Tibial nerve (tissue), 4 donors: ENCODE measurements at regions not wholly inside any gene's neighbourhood (a gene's known extent, or its start where the extent isn't known, plus 50 kb on each side); places are given as distances from the start of the nearest gene placed in this dataset.

Experiments used
- DNase-seq, 2 donors: peaks; one replicate each; pipeline ENCODE4 v3.0.0-alpha.2; 2019; ENCODE audit warnings: low spot score in 2 of 2
- H3K27ac ChIP-seq, 4 donors: fragments of 200-600 bp; sonication (generic) in 3 of 4; one replicate each; pipeline ENCODE4 v1.5.1; 2017 to 2019; ENCODE audit warnings: mild to moderate bottlenecking in 1 of 4
- H3K27me3 ChIP-seq, 2 donors: fragments of 200-600 bp; sonication (generic) in 1 of 2; one replicate each; pipeline versions ENCODE4 v1.5.1 to v1.6.0; 2017 to 2019
- H3K36me3 ChIP-seq, 3 donors: fragments of 200-600 bp; sonication (generic); one replicate each; pipeline ENCODE4 v1.5.1; 2018 to 2019
- H3K4me1 ChIP-seq, 4 donors: fragments of 200-600 bp; sonication (generic) in 3 of 4; one replicate each; pipeline ENCODE4 v1.5.1; 2017 to 2019
- H3K4me3 ChIP-seq, 4 donors: fragments of 200-600 bp; sonication (generic) in 3 of 4; one replicate each; pipeline ENCODE4 v1.5.1; 2017 to 2019; ENCODE audit warnings: mild to moderate bottlenecking in 1 of 4, moderate library complexity in 1 of 4
- H3K9me3 ChIP-seq, 4 donors: fragments of 200-600 bp; sonication (generic) in 3 of 4; one replicate each; pipeline ENCODE4 v1.5.1; 2017 to 2019
- CTCF ChIP-seq, 5 experiments: fragments of 200-600 bp in 3 of 5; fragments of 450-650 bp in 2 of 5; sonication (generic) in 3 of 5; IDR thresholded peaks; one replicate each; pipeline ENCODE4 v1.5.1; 2016 to 2019; ENCODE audit warnings: antibody characterized with exemption in 5 of 5, mild to moderate bottlenecking in 3 of 5, moderate library complexity in 2 of 5
- EP300 ChIP-seq, 2 donors: sonication (generic); formaldehyde crosslinking; IDR thresholded peaks; one replicate each; pipeline ENCODE4 v1.6.1; 2017; ENCODE audit warnings: antibody characterized with exemption in 2 of 2, mild to moderate bottlenecking in 1 of 2
- POLR2A ChIP-seq, 2 donors: fragments of 450-650 bp; IDR thresholded peaks; one replicate each; pipeline ENCODE4 v1.6.1; 2017; ENCODE audit warnings: antibody characterized with exemption in 2 of 2, mild to moderate bottlenecking in 2 of 2, moderate library complexity in 2 of 2
- WGBS, 2 donors: methylation state at CpG; one replicate each; pipeline ENCODE4 v1.1.5; 2018; 5-methylcytosine and 5-hydroxymethylcytosine counted together

DNA sequence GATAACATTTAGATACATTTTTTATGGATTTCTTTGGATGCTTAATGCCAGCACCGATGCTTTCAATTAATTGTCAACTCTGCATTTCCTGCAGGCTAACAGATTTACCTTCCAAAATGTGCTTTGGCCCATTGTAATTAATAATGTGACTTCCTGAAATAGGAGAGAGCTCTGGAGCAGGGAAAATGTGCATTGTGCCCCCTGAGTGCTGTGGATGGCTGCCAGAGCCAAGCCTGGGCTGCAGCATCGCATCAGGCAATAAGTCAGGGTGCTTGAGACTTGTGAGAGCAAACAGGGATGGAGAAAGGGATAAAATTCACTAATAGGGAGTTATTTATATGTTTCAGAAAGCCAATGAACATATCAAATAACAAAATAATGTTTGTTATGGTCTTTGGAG, 133.8 kb downstream of the MOBP start:
- H3K27me3 ChIP-seq = no peaks in the 10 kb centered on the region
- H3K36me3 ChIP-seq = no peaks in the 10 kb centered on the region
- H3K27ac ChIP-seq = no peak overlapping the region
- H3K4me3 ChIP-seq = no peak overlapping the region
- 21 to 29% methylated on average over 2 of the region's 2 CpGs for WGBS, 2 donors
- no peaks in the 10 kb centered on the region for H3K4me1 ChIP-seq
- no peaks in the 10 kb centered on the region for H3K9me3 ChIP-seq
- DNase-seq = no peak
- no peak for TF ChIP-seq EP300 (IDR thresholded peaks at IDR 0.05)
- TF ChIP-seq CTCF (IDR thresholded peaks at IDR 0.05) = no peak
- TF ChIP-seq POLR2A (IDR thresholded peaks at IDR 0.05) = no peak

GRCh38 chr3:39605837-39606236, 138.4 kb downstream of the MOBP start:
- no peak overlapping the region for H3K4me3 ChIP-seq
- peaks cover 0 to 6% (median 0%) of the 10 kb centered on the region in 4 donors for H3K9me3 ChIP-seq
- no peak overlapping the region for H3K27ac ChIP-seq
- DNase-seq = no peak
- no peaks in the 10 kb centered on the region for H3K4me1 ChIP-seq
- no peaks in the 10 kb centered on the region for H3K27me3 ChIP-seq
- no peaks in the 10 kb centered on the region for H3K36me3 ChIP-seq
- 78 to 81% methylated on average over 1 of the region's 1 CpG for WGBS, 2 donors
- no peak for TF ChIP-seq EP300 (IDR thresholded peaks at IDR 0.05)

DNA sequence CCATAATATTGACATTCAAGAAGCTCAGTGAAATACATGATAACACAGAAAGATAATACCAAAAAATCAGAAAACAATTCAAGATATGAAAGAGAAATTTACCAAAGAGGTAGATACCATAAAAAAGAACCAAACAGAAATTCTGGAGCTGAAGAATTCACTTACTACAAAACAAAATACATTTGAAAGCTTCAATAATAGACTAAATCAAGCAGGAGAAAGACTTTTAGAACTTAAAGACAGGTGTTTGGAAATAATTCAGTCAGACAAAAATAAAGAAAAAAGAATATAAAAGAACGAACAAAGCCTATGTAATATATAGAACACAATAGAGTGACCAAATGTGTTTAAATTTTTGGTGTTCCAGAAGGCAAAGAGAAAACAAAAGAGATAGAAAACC, 158.7 kb downstream of the MOBP start:
- Histone ChIP-seq H3K36me3 (no peaks in the 10 kb centered on the region), H3K4me3 (no peak overlapping the region), H3K4me1 (no peaks in the 10 kb centered on the region), H3K27me3 (no peaks in the 10 kb centered on the region), H3K27ac (no peak overlapping the region), H3K9me3 (peaks cover 0 to 24% (median 0%) of the 10 kb centered on the region in 4 donors)
- no peak for DNase-seq
- TF ChIP-seq EP300 (IDR thresholded peaks at IDR 0.05) (no peak), CTCF (IDR thresholded peaks at IDR 0.05) (no peak), POLR2A (IDR thresholded peaks at IDR 0.05) (no peak)
- WGBS, 2 donors = 82 to 83% methylated on average over 1 of the region's 1 CpG

DNA sequence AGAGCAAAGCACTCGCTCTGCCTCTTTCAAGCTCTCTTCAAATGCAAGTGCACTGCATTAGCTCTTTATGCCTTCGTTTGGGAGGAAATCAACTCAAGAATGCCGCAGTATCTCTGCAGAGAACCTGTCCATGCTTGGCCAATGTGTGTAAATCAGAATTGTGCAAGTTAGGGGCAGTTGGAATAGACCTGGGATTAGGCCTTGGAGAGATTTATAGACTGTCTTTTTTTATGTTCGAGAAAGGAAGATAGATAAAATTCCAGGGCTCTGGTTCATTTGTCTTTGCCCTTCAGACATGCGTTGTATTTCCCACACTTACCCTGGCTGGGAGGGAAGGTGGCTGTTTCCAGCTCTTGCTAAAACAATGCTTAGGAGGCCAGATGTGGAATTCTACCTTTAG, 163.7 kb downstream of the MOBP start:
- peaks cover 0 to 14% (median 0%) of the 10 kb centered on the region in 4 donors for H3K9me3 ChIP-seq
- TF ChIP-seq POLR2A (IDR thresholded peaks at IDR 0.05) = no peak
- no peak for TF ChIP-seq EP300 (IDR thresholded peaks at IDR 0.05)
- no peak for TF ChIP-seq CTCF (IDR thresholded peaks at IDR 0.05)
- WGBS, 2 donors = 54 to 58% methylated on average over 5 of the region's 5 CpGs
- H3K36me3 ChIP-seq = no peaks in the 10 kb centered on the region
- H3K27me3 ChIP-seq = no peaks in the 10 kb centered on the region
- DNase-seq = no peak
- no peak overlapping the region for H3K4me3 ChIP-seq
- H3K27ac ChIP-seq = no peak overlapping the region
- H3K4me1 ChIP-seq = no peaks in the 10 kb centered on the region

DNA sequence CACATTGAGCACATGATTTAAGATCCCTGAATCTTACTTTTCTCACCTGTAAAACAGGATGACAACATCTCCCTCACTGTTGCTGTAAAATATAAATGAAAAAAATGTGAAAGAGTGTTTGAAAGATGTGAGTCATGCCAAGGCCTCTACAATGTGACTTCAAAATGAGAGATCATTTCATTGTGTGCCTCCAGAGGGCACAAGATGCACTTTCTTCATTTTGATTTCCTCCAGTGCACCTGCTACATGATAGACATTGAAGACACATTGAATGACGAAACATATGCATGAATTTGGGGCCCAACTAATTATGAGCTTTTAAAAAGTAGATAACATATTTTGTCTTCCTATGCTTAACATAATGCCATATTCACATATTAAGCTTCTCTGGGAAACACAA, 170.3 kb downstream of the MOBP start:
- Histone ChIP-seq H3K4me3 (no peak overlapping the region), H3K27ac (no peak overlapping the region), H3K36me3 (no peaks in the 10 kb centered on the region), H3K4me1 (peaks cover 0 to 8% (median 0%) of the 10 kb centered on the region in 4 donors), H3K9me3 (no peaks in the 10 kb centered on the region), H3K27me3 (no peaks in the 10 kb centered on the region)
- WGBS, 2 donors = 81 to 86% methylated on average over 1 of the region's 1 CpG
- no peak for DNase-seq
- TF ChIP-seq EP300 (IDR thresholded peaks at IDR 0.05) (no peak), POLR2A (IDR thresholded peaks at IDR 0.05) (no peak), CTCF (IDR thresholded peaks at IDR 0.05) (no peak)

DNA sequence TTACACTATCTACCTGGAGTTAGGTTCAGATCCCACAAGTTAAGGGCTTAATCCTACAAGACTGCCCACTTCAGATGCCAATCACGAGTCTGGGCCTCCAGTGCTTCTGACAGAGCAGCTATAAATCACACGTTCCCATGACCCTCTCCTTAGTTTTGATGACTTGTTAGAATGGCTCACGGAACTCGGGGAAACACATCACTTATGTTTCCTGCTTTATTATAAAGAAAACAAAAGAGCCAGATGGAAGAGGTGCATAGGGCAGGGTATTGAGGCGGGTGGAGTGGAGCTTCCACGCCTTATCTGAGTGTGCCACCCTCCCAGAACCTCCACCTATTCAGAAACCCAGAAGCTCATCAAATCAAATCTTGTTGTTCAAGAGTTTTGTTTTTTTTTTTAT, 170.8 kb downstream of the MOBP start:
- Histone ChIP-seq H3K36me3 (no peaks in the 10 kb centered on the region), H3K27me3 (no peaks in the 10 kb centered on the region), H3K4me3 (no peak overlapping the region), H3K4me1 (peaks cover 0 to 8% (median 0%) of the 10 kb centered on the region in 4 donors), H3K9me3 (no peaks in the 10 kb centered on the region), H3K27ac (peak overlapping the region in 1 of 4 donors; percentile 63)
- TF ChIP-seq CTCF (IDR thresholded peaks at IDR 0.05) (no peak), POLR2A (IDR thresholded peaks at IDR 0.05) (no peak), EP300 (IDR thresholded peaks at IDR 0.05) (no peak)
- DNase-seq = no peak
- 63% methylated on average over 6 of the region's 6 CpGs for WGBS, 2 donors
